Breast epithelium (tissue), 3 donors: ENCODE measurements at regions not wholly inside any gene's neighbourhood (a gene's known extent, or its start where the extent isn't known, plus 50 kb on each side); places are given as distances from the start of the nearest gene placed in this dataset.

Experiments used
- CTCF ChIP-seq, 3 donors: fragments of 450-650 bp; IDR thresholded peaks; one replicate each; pipeline ENCODE4 v1.5.1; 2016 to 2017; ENCODE audit warnings: antibody characterized with exemption in 3 of 3, mild to moderate bottlenecking in 3 of 3, moderate library complexity in 3 of 3
- POLR2A ChIP-seq: fragments of 450-650 bp; IDR thresholded peaks from one replicate; pipeline ENCODE4 v1.6.1; 2016; ENCODE audit warnings: antibody characterized with exemption, mild to moderate bottlenecking, moderate library complexity

DNA sequence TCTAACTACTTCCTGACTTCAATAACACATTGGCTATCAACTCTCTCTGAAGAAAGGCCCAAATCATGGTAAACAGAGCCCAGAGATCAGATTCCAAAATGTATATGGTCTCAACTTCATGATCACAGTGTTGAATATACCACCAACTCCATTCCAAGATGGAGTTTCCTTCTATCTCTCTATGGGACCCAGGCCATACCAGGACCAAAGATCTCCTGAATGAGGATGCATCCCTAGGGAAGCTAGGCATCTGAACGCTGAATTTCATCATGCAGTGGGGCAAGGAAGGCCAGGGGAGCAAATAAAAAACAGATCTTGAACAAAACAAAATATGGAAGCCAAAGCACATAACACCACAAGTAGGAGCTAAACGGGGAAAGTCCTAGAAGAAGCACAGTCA, 320.7 kb upstream of the PKDCC start:
- TF ChIP-seq CTCF (IDR thresholded peaks at IDR 0.05) = no peak
- TF ChIP-seq POLR2A = no peak
